A673 (cell line): ENCODE measurements at regions not wholly inside any gene's neighbourhood (a gene's known extent, or its start where the extent isn't known, plus 50 kb on each side); places are given as distances from the start of the nearest gene placed in this dataset.

ENCODE experiments used
- CTCF ChIP-seq: fragments of 300-800, 200-600 bp; sonication (generic); conservative IDR thresholded peaks from 2 replicates; pipeline ENCODE4 v1.5.1; 2017; ENCODE audit warnings: low read depth, mild to moderate bottlenecking, antibody characterized with exemption, low read length, moderate library complexity, mixed read lengths
- EZH2 ChIP-seq: fragments of 200-600 bp; sonication (generic); IDR thresholded peaks from 2 replicates; pipeline ENCODE4 v1.6.1; 2017; ENCODE audit warnings: borderline replicate concordance, low read depth, mild to moderate bottlenecking, mixed read lengths, antibody characterized with exemption, low read length; ENCODE audit not compliant: poor library complexity, severe bottlenecking

DNA sequence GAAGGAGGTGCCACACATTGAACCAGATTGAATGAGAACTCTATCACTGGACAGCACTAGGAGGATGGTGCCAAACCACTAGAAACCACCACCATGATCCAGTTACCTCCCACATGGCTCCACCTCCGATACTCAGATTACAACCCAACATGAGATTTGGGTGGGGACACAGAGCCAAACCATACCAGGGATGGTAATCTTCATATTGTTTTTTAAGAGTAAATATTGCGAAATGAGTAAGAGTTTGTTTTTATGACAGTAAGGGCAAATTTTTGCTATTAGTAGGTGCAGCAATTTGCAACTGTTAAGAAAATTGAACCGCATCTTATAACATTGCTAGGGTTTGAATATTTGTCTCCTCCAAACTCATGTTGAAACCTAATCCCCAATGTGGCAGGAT is 891.5 kb downstream of the NLGN4X start:
- no peak for TF ChIP-seq CTCF
- no peak for TF ChIP-seq EZH2
